SU-DHL-6 (cell line): ENCODE measurements at regions not wholly inside any gene's neighbourhood (a gene's known extent, or its start where the extent isn't known, plus 50 kb on each side); places are given as distances from the start of the nearest gene placed in this dataset.

Experiments used
- H2AFZ ChIP-seq: fragments of 200-600 bp; sonication (generic); 2 replicates; pipeline ENCODE4 v1.6.1; 2014; ENCODE audit warnings: low read depth, mild to moderate bottlenecking, moderate library complexity, mixed read lengths, antibody characterized with exemption, low read length; ENCODE audit not compliant: severe bottlenecking
- H3F3A ChIP-seq: fragments of 200-600 bp; shearing (Covaris generic); 2 replicates; pipeline ENCODE4 v1.6.0; 2016; ENCODE audit warnings: antibody characterized with exemption, mild to moderate bottlenecking; ENCODE audit not compliant: insufficient read depth
- H3K27ac ChIP-seq: fragments of 200-600 bp; sonication (generic); 2 replicates; pipeline ENCODE4 v1.5.1; 2016; ENCODE audit warnings: low read depth, mild to moderate bottlenecking, low read length, moderate library complexity, mixed read lengths
- H3K27me3 ChIP-seq: fragments of 200-600 bp; sonication (generic), shearing (Covaris generic); 2 replicates; pipeline ENCODE4 v1.6.0; 2014; ENCODE audit warnings: mild to moderate bottlenecking, low read length
- H3K36me3 ChIP-seq: fragments of 200-600 bp; sonication (generic); 2 replicates; pipeline ENCODE4 v1.6.1; 2014; ENCODE audit warnings: mild to moderate bottlenecking, low read length, mixed read lengths
- H3K4me2 ChIP-seq: fragments of 300-600, 200-600 bp; shearing (Covaris generic), sonication (generic); 2 replicates; pipeline ENCODE4 v1.6.0; 2014; ENCODE audit warnings: low read length, low read depth, mild to moderate bottlenecking; ENCODE audit not compliant: poor library complexity, severe bottlenecking
- H3K4me3 ChIP-seq: fragments of 200-600 bp; sonication (generic); 2 replicates; pipeline ENCODE4 v1.5.1; 2014; ENCODE audit warnings: antibody characterized with exemption, low read length, mild to moderate bottlenecking, mixed read lengths; ENCODE audit not compliant: insufficient read depth, poor library complexity, severe bottlenecking
- H3K79me2 ChIP-seq: fragments of 200-600 bp; sonication (generic); 2 replicates; pipeline ENCODE4 v1.6.1; 2014; ENCODE audit warnings: mild to moderate bottlenecking, low read length, moderate library complexity; ENCODE audit not compliant: insufficient read depth
- H3K9ac ChIP-seq: fragments of 200-600 bp; sonication (generic); 2 replicates; pipeline ENCODE4 v1.7.0; 2014; ENCODE audit warnings: mild to moderate bottlenecking, low read length
- H3K9me2 ChIP-seq: fragments of 200-600 bp; sonication (generic); replicated peaks from 2 replicates; pipeline ENCODE4 v1.6.1; 2014; ENCODE audit warnings: low read length; ENCODE audit not compliant: insufficient read depth
- H3K9me3 ChIP-seq: fragments of 200-600 bp; sonication (generic); 2 replicates; pipeline ENCODE4 v1.6.1; 2014; ENCODE audit warnings: low read length, mixed read lengths; ENCODE audit not compliant: insufficient read depth
- H4K20me1 ChIP-seq: fragments of 200-600 bp; sonication (generic); 2 replicates; pipeline ENCODE4 v1.6.1; 2014; ENCODE audit warnings: low read depth, mild to moderate bottlenecking, antibody characterized with exemption, low read length, moderate library complexity, mixed read lengths
- EZH2phosphoT487 ChIP-seq: fragments of 200-600 bp; sonication (generic), shearing (Covaris generic); conservative IDR thresholded peaks from 2 replicates; pipeline ENCODE4 v1.6.1; 2018; ENCODE audit warnings: mild to moderate bottlenecking, antibody characterized with exemption, low read length, moderate library complexity, mixed read lengths
- TF ChIP-seq, protein P1 (sequence below): fragments of 200-600 bp; sonication (generic); IDR thresholded peaks from one replicate; pipeline ENCODE4 v1.5.1; 2017; ENCODE audit warnings: antibody characterized with exemption, mild to moderate bottlenecking, low read length, moderate library complexity; ENCODE audit not compliant: insufficient read depth, poor library complexity, severe bottlenecking

DNA sequence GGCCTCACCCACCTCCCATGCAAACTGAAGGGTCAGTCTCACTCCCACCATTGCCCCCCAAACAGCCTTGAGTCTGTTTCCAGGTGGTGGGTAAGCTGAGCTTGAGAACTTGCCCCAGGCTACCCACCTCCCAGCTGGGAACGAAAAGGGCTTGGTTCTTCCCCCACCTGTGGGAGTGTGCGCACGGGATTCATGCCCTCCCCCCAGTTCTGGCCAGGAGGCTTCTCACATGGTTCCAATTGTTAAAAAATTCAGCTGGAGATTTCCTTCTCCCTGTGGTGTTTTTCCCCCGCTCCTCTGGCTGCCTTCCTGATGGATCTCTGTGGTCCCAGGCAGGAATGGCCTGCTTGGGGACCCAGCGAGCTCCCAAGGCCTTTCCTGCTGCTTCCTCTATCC, 81.8 kb upstream of the C21orf91 start:
- TF ChIP-seq, protein P1, sequence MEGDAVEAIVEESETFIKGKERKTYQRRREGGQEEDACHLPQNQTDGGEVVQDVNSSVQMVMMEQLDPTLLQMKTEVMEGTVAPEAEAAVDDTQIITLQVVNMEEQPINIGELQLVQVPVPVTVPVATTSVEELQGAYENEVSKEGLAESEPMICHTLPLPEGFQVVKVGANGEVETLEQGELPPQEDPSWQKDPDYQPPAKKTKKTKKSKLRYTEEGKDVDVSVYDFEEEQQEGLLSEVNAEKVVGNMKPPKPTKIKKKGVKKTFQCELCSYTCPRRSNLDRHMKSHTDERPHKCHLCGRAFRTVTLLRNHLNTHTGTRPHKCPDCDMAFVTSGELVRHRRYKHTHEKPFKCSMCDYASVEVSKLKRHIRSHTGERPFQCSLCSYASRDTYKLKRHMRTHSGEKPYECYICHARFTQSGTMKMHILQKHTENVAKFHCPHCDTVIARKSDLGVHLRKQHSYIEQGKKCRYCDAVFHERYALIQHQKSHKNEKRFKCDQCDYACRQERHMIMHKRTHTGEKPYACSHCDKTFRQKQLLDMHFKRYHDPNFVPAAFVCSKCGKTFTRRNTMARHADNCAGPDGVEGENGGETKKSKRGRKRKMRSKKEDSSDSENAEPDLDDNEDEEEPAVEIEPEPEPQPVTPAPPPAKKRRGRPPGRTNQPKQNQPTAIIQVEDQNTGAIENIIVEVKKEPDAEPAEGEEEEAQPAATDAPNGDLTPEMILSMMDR = no peak
- no peak for TF ChIP-seq EZH2phosphoT487

DNA sequence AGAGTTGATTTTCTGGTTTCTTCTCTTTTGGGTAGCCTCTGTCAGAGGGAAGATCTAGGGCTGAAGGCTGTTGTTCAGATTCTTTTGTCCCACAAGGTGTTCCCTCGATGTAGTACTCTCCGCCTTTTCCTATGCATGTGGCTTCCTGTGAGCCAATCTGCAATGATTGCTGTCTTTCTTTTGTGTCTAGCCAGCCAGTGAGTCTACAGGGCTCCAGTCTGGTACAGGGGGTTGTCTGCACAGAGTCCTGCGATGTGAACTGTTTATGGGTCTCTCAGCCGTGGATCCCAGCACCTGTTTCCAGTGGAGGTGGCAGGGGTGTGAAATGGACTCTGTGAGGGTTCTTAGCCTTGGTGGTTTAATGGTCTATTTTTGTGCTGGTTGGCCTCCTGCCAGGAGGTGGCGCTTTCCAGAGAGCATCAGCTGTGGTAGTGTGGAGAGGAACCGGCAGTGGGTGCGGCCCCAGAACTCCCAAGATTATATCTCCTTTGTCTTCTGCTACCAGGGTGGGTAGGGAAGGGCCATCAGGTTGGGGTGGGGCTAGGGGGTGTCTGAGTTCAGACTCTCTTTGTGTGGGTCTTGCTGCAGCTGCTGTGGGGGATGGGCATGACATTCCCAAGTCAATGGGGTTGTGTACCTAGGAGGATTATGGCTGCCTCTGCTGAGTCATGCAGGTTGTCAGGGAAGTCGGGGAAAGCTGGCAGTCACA, 81.3 kb upstream of the C21orf91 start:
- Histone ChIP-seq H3K9me2 (no peaks in the 10 kb centered on the region), H3F3A (no peaks in the 10 kb centered on the region), H3K36me3 (no peaks in the 10 kb centered on the region), H3K9me3 (no peaks in the 10 kb centered on the region), H3K9ac (no peak overlapping the region), H3K4me3 (no peak overlapping the region), H3K27ac (no peak overlapping the region), H2AFZ (no peak overlapping the region), H3K79me2 (no peaks in the 10 kb centered on the region), H3K27me3 (no peaks in the 10 kb centered on the region), H3K4me2 (no peak overlapping the region), H4K20me1 (no peaks in the 10 kb centered on the region)
- TF ChIP-seq, protein P1 = no peak
- no peak for TF ChIP-seq EZH2phosphoT487

More for the DNA sequence above, 81.8 kb upstream of the C21orf91 start:
- H4K20me1 ChIP-seq = no peaks in the 10 kb centered on the region
- no peaks in the 10 kb centered on the region for H3K36me3 ChIP-seq
- no peak overlapping the region for H3K4me2 ChIP-seq
- H3K9me3 ChIP-seq = no peaks in the 10 kb centered on the region
- no peak overlapping the region for H2AFZ ChIP-seq
- no peak overlapping the region for H3K4me3 ChIP-seq
- no peaks in the 10 kb centered on the region for H3F3A ChIP-seq
- H3K27me3 ChIP-seq = no peaks in the 10 kb centered on the region
- no peaks in the 10 kb centered on the region for H3K79me2 ChIP-seq
- no peaks in the 10 kb centered on the region for H3K9me2 ChIP-seq
- no peak overlapping the region for H3K9ac ChIP-seq
- no peak overlapping the region for H3K27ac ChIP-seq

DNA sequence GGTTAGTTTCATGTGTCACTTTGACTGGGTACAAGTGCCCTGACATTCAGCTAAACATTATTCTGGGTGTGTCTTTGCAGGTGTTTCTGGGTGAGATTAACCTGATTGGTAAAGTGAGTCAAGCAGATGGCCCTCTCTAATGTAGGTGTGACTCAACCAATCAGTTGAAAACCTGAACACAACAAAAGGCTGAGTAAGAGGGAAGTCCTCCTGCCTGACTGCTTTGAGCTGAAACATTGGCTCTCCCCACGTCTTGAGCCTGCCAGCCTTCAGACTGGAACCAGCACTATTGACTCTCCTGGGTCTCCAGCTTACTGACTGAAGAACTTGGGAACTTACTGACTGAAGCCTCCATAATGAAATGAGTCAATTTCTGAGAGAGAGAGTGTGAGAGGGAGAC, 70.0 kb upstream of the C21orf91 start:
- no peak overlapping the region for H3K9ac ChIP-seq
- TF ChIP-seq, protein P1 = no peak
- TF ChIP-seq EZH2phosphoT487 = no peak
- H3F3A ChIP-seq = no peaks in the 10 kb centered on the region
- H3K27me3 ChIP-seq = no peaks in the 10 kb centered on the region
- no peak overlapping the region for H3K27ac ChIP-seq
- no peaks in the 10 kb centered on the region for H3K9me2 ChIP-seq
- no peaks in the 10 kb centered on the region for H3K9me3 ChIP-seq
- H3K4me2 ChIP-seq = no peak overlapping the region
- H2AFZ ChIP-seq = no peak overlapping the region
- H3K79me2 ChIP-seq = no peaks in the 10 kb centered on the region
- H3K4me3 ChIP-seq = no peak overlapping the region
- no peaks in the 10 kb centered on the region for H4K20me1 ChIP-seq
- H3K36me3 ChIP-seq = no peaks in the 10 kb centered on the region
